ENCODE measurements at regions not wholly inside any gene's neighbourhood (a gene's known extent, or its start where the extent isn't known, plus 50 kb on each side); places are given as distances from the start of the nearest gene placed in this dataset.

GRCh38 chr2:221671515-221671914 lies 99.4 kb upstream of the EPHA4 start:
- no peak for TF ChIP-seq CTCF (IDR thresholded peaks at IDR 0.05; ENCODE audit: poor library complexity)
- no peak for TF ChIP-seq EZH2 (IDR thresholded peaks at IDR 0.05; ENCODE audit: borderline replicate concordance)
